ENCODE measurements at regions not wholly inside any gene's neighbourhood (a gene's known extent, or its start where the extent isn't known, plus 50 kb on each side); places are given as distances from the start of the nearest gene placed in this dataset.

- no peak for DNase-seq
These were observed 423.0 kb downstream of the IRS1 start for GRCh38 chr2:226376516-226377180.

GRCh38 chr2:226366920-226367319 lies 432.7 kb downstream of the IRS1 start:
- no peak for DNase-seq

- DNase-seq: no peak
These were observed 435.4 kb downstream of the IRS1 start for GRCh38 chr2:226364217-226364616.

GRCh38 chr2:226362980-226363379 lies 436.6 kb downstream of the IRS1 start:
- no peak for DNase-seq

GRCh38 chr2:226360658-226361057 lies 439.0 kb downstream of the IRS1 start:
- DNase-seq: no peak

- no peak for DNase-seq
These were observed 440.9 kb downstream of the IRS1 start for GRCh38 chr2:226358688-226359087.

- DNase-seq: no peak
These were observed 441.8 kb downstream of the IRS1 start for GRCh38 chr2:226357816-226358215.

GRCh38 chr2:226355600-226355999 lies 444.0 kb downstream of the IRS1 start:
- no peak for DNase-seq

GRCh38 chr2:226354434-226354833 lies 445.2 kb downstream of the IRS1 start:
- no peak for DNase-seq

- no peak for DNase-seq
These were observed 446.6 kb downstream of the IRS1 start for GRCh38 chr2:226352941-226353560.

GRCh38 chr2:226351711-226352110 lies 447.9 kb downstream of the IRS1 start:
- DNase-seq: no peak

- no peak for DNase-seq
These were observed 460.0 kb downstream of the IRS1 start for GRCh38 chr2:226339616-226340015.

GRCh38 chr2:226338825-226339224 lies 460.8 kb downstream of the IRS1 start:
- no peak for DNase-seq

- no peak for DNase-seq
These were observed 461.5 kb downstream of the IRS1 start for GRCh38 chr2:226337941-226338600.

- DNase-seq: no peak
These were observed 463.3 kb downstream of the IRS1 start for GRCh38 chr2:226336283-226336682.

GRCh38 chr2:226334981-226335720 lies 464.5 kb downstream of the IRS1 start:
- no peak for DNase-seq

GRCh38 chr2:226333388-226333787 lies 466.2 kb downstream of the IRS1 start:
- DNase-seq: no peak

- no peak for DNase-seq
These were observed 469.4 kb downstream of the IRS1 start for GRCh38 chr2:226330206-226330605.

- DNase-seq: no peak
These were observed 470.4 kb downstream of the IRS1 start for GRCh38 chr2:226329180-226329579.

- no peak for DNase-seq
These were observed 471.8 kb downstream of the IRS1 start for GRCh38 chr2:226327830-226328229.

GRCh38 chr2:226325526-226325925 lies 474.1 kb downstream of the IRS1 start:
- no peak for DNase-seq

- no peak for DNase-seq
These were observed 479.3 kb downstream of the IRS1 start for GRCh38 chr2:226320076-226320948.

All from dermis blood vessel endothelial cell (primary cell).